ENCODE measurements at regions not wholly inside any gene's neighbourhood (a gene's known extent, or its start where the extent isn't known, plus 50 kb on each side); places are given as distances from the start of the nearest gene placed in this dataset.
A peak's percentile ranks its signal among the peaks of the same experiment; 100 is the strongest.

DNA sequence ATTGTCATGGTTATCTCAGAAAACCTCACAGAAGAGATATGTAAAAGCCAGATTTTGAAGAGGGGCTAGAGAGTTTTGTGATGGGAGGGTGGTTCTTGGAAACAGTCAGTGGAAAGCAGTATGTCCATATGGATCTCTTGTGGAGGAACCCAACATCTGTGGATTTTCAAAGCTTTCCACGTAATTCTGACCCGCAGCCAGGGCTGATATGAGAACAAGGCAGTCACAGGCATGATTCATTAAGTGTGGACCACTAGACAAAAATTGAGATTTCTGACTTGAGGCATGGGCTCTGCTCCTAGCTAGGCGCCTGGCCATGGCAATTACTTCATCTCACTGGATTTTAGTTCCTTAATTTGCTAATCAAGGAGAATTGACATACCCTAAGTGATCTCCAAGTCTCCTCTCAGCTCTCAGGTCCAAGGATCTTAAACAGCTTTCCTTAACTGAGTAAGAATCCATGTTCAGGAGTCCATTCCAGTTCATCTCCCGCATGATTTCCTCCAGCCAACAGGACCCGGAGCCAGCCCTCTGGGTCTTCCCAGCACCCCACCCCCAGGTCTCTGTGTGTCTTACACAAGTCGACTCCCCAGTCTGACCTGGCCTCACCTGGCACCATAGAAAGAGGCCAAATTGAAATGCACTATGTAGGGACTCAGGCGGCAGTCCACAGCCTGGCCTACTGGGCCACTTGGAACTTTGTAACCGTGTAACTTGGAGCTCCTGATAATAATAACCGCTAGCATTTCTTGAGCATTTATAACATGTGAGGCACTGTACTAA lies 176.3 kb upstream of the PARP11 start:
- Mint-ChIP-seq H3K27ac (no peak overlapping the region), H3K36me3 (no peaks in the 10 kb centered on the region), H3K4me3 (no peak overlapping the region), H3K9me3 (no peaks in the 10 kb centered on the region), H3K27me3 (peaks cover 18 to 24% of the 10 kb centered on the region in 2 donors), H3K4me1 (ENCODE audit: low read depth in 2 of 2) (peaks cover 12 to 17% of the 10 kb centered on the region in 2 donors)
- no peak for ATAC-seq
- no peak for DNase-seq (ENCODE audit: low spot score)

DNA sequence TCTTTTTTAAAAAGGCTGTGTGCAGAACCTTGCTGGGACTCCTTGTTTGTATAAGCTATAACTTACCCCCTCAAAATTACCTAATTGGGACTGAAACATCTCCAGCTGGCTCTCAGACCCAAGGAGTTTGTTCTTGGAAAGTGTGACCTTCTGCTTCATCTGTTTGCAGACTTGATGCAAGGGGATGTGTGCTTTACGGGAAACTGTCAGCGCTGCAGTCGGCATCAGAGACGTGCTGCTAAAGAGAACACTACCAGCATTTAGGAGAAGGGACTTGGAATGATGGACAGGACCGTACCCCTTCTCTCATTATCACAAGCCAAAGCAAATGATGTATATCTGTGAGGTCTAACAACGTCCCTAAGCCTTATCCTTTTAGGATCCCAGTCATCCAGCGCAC lies 174.2 kb upstream of the PARP11 start:
- Mint-ChIP-seq H3K27ac (no peak overlapping the region), H3K4me1 (ENCODE audit: low read depth in 2 of 2) (peaks cover 12 to 17% of the 10 kb centered on the region in 2 donors), H3K27me3 (peaks cover 18 to 19% of the 10 kb centered on the region in 2 donors), H3K9me3 (no peaks in the 10 kb centered on the region), H3K36me3 (no peaks in the 10 kb centered on the region), H3K4me3 (no peak overlapping the region)
- DNase-seq (ENCODE audit: low spot score) (no peak), ATAC-seq (no peak)

DNA sequence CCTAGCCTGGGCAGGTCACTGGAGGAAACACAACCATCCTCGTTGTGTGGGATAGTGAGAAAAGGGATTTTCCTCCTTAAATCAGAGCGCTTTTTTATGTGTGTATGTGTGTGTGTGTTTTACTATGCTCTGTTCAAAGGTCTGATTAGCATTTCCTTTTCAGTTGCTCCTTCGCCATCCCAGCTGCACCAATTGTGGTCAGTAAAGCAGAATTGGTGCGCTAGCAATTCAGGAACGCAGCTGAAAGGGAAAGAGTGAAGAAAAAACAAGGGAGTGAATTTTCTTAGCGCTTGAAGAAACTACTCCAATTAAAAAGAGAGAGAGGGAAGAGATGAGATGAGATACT lies 173.3 kb upstream of the PARP11 start:
- H3K27ac Mint-ChIP-seq = peak overlapping the region in 1 of 2 donors; percentile 25
- ATAC-seq (no peak), DNase-seq (ENCODE audit: low spot score) (no peak)
- no peak overlapping the region for H3K4me3 Mint-ChIP-seq
- H3K36me3 Mint-ChIP-seq = no peaks in the 10 kb centered on the region
- H3K4me1 Mint-ChIP-seq (ENCODE audit: low read depth in 2 of 2) = peaks cover 5 to 12% of the 10 kb centered on the region in 2 donors
- H3K9me3 Mint-ChIP-seq = no peaks in the 10 kb centered on the region
- H3K27me3 Mint-ChIP-seq = peaks cover 17 to 21% of the 10 kb centered on the region in 2 donors

DNA sequence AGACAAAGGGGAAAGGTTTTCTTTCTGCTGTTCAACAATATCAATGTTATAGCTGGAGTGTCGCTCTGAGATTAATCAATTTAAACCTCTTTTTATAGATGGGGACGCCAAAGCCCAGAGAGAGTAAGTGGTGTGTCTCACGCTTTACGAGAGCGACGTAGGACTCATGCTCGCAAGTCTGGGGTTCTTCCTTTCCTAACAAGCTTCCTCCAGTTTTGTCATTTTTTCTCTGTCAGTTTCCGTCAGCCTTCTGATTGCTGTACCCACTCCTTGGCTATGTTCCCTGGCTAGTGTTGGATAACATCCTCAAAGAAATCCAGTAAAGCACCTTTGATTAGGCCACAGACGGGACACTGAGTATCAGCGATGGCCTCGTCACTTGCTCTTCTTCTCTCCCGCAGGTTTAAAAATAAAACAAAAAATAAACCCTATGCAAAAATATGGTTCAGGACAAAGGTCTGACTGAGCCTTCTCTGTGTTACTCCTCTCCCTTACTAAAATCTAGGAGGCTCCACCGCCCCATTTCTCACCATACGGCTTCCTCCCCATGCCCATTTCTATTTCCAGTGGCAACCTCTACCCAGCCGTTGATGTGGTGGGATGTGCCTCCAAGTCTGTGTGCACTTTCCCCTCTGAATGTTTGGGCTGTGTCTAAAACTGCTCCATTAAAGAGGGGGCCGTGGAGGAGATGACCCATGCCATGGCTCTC lies 172.7 kb upstream of the PARP11 start:
- DNase-seq (ENCODE audit: low spot score) = peak; percentile 39
- no peaks in the 10 kb centered on the region for H3K36me3 Mint-ChIP-seq
- peaks cover 0 to 8% of the 10 kb centered on the region in 2 donors for H3K4me1 Mint-ChIP-seq (ENCODE audit: low read depth in 2 of 2)

DNA sequence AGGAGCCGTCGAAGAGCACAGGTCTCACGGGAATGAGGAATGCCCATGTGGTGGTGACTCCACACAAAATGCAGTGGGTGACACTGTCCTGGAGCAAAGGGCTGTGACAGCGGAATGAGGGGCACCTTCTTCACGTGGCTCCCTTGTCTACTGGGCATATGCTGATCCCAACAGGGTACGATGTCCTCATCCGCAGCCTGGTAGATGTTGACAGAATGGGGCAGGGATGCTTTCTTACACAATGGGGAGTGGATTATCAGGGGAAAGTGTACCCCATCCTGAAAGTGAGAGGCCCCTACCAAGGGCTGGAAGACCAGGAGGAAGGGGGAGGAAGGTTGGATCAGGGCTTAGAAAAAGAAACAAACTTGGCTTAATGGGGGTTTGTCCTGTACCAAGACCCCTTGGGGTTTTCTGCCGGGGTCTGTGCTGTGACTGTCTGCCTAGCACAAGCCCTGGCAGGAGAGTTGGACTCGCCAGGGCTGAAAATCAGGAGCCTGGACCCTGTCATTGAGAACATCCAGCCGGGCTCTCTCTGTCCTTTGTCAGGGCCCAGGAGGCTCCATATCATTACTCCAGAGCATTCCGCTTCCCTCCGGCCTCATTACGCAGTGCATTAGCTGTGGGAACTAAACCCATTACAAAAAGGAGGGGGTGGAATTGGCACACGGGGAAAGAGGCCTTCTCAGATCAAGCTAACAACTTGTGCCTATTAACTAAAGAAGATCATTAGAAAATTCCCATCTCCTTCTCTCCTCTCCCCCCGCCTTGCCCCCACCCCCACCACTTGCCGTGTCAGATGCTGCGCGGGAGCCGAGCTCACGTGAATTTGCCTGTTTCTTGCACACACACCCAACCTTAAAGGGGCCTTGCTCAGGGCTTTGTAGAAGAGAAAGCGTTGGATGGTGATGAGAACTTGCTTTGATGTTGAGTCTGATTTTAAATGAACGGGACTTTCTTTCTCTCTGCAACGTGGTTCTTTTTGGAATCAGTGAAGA lies 171.8 kb upstream of the PARP11 start:
- Mint-ChIP-seq H3K4me3 (no peak overlapping the region), H3K27ac (peak overlapping the region in 1 of 2 donors; percentile 11), H3K36me3 (no peaks in the 10 kb centered on the region), H3K9me3 (no peaks in the 10 kb centered on the region), H3K4me1 (ENCODE audit: low read depth in 2 of 2) (peaks cover 0 to 10% of the 10 kb centered on the region in 2 donors), H3K27me3 (peaks cover 11 to 17% of the 10 kb centered on the region in 2 donors)
- peak; percentile 26 for DNase-seq (ENCODE audit: low spot score)
- no peak for ATAC-seq

More for the DNA sequence above, 172.7 kb upstream of the PARP11 start:
- Mint-ChIP-seq H3K27ac (peak overlapping the region in 1 of 2 donors; percentile 25), H3K27me3 (peaks cover 11 to 17% of the 10 kb centered on the region in 2 donors), H3K4me3 (no peak overlapping the region), H3K9me3 (no peaks in the 10 kb centered on the region)
- no peak for ATAC-seq

DNA sequence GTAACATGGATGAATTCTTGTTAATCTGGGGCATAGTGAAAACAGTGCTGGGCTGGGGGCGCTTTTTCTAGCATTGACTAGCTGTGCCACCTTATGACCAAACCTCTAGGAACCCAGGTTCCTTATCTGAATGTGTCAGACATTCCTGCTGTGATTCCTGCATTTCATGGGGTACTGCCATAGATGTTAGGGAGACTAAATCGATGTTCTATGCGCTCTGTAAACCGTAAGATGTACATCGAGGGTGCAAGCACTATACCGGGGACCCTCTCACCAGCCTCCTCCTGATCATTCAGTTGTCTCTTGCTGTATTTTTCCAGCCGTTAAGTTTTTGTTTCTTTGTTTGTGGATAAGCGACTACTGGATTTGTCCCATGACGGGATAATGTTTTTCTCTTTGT lies 170.9 kb upstream of the PARP11 start:
- ATAC-seq (no peak), DNase-seq (ENCODE audit: low spot score) (peak; percentile 40)
- Mint-ChIP-seq H3K27ac (peak overlapping the region in 1 of 2 donors; percentile 11), H3K36me3 (no peaks in the 10 kb centered on the region), H3K9me3 (no peaks in the 10 kb centered on the region), H3K4me1 (ENCODE audit: low read depth in 2 of 2) (peaks cover 0 to 12% of the 10 kb centered on the region in 2 donors), H3K27me3 (peaks cover 11 to 17% of the 10 kb centered on the region in 2 donors), H3K4me3 (no peak overlapping the region)

DNA sequence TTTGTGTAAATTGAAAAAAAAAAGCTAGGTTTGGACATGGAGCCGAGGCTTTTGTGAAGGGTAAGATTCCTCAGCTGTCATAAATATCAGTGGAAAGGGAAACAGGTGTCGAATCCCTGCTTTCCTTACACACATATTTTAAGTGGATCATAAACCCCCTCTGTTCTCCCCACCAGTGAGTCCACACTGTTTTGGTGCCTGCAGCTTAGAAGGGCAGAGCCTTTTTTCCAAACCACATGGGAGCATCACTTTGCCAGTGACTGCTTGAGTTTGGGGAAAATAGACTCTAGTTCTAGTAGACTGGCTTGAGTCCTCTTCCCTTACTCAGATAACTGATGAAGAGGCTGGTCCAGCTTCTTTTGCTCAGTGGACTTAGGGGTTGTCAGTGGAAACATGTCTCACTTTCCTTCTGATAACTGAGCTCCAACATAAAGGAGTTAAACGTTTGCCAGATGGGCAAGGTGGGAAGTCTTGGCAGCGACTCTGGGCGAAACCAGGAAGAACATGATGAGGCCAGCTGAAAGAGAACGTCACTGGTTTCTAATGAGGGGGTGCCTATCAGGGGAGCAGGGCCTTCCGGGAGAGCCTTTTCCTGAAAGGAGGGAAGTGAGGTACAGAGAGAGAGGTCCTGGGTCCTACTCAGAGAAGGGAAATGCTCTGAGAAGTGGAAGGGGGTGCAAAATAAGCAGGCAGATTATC lies 168.1 kb upstream of the PARP11 start:
- Mint-ChIP-seq H3K36me3 (no peaks in the 10 kb centered on the region), H3K4me1 (ENCODE audit: low read depth in 2 of 2) (peaks cover 0 to 9% of the 10 kb centered on the region in 2 donors), H3K27ac (peak overlapping the region in 1 of 2 donors; percentile 71), H3K4me3 (no peak overlapping the region), H3K27me3 (peaks cover 15 to 24% of the 10 kb centered on the region in 2 donors), H3K9me3 (no peaks in the 10 kb centered on the region)
- DNase-seq (ENCODE audit: low spot score) (peak; percentile 16), ATAC-seq (no peak)

DNA sequence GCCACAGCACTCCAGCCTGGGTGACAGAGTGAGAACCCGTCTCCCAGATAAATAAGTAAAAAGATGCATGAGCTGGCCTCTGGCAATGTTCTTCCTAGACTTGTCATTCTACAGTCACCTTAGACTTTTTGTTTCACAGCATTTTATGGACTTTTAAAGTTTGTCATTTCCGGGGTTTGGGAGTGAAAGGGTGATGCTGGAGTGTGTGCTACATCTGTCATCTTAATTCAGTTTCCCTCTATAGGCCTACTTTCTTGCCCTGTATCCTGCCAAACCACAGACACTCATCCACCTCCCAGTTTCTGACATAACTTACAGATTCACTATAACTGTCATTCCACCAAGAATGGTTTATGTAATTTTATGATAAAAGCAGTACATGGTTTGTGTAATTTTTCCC lies 166.7 kb upstream of the PARP11 start:
- Mint-ChIP-seq H3K4me3 (no peak overlapping the region), H3K27ac (no peak overlapping the region), H3K36me3 (no peaks in the 10 kb centered on the region), H3K4me1 (ENCODE audit: low read depth in 2 of 2) (peaks cover 0 to 8% of the 10 kb centered on the region in 2 donors), H3K9me3 (no peaks in the 10 kb centered on the region), H3K27me3 (peaks cover 8 to 25% of the 10 kb centered on the region in 2 donors)
- ATAC-seq (no peak), DNase-seq (ENCODE audit: low spot score) (peak; percentile 18)

DNA sequence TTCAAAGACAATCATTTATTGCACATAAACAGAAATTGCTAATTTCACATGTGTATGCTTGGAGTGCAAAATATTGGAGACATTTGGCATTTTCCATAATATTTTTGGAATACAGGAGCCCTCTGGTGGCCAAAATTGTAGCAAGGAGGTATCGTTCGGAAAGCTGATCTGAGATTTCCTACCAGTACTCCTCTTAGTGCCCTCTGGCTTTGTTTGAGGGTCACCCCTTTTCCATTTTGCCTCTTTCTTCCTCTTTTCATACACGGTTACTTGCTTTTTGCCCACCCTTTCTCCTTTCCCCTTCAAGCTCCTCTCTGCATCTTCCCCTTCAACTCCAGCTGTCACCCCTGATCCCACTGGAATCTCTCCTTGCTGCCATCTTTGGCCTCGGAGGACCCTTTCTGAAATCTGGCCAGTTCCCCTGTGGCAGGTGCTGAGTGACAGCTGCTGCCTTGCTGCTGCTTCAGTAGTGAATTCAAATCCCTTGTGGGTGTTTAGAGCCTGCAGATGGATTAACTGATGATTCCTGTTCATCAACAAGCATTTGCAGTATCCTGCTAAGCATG lies 164.6 kb upstream of the PARP11 start:
- no peaks in the 10 kb centered on the region for H3K9me3 Mint-ChIP-seq
- DNase-seq (ENCODE audit: low spot score) (peak; percentile 16), ATAC-seq (no peak)
- no peak overlapping the region for H3K4me3 Mint-ChIP-seq
- no peaks in the 10 kb centered on the region for H3K36me3 Mint-ChIP-seq
- H3K27ac Mint-ChIP-seq = peak overlapping the region in 1 of 2 donors; percentile 32
- peaks cover 18 to 31% of the 10 kb centered on the region in 2 donors for H3K27me3 Mint-ChIP-seq
- peaks cover 0 to 8% of the 10 kb centered on the region in 2 donors for H3K4me1 Mint-ChIP-seq (ENCODE audit: low read depth in 2 of 2)

DNA sequence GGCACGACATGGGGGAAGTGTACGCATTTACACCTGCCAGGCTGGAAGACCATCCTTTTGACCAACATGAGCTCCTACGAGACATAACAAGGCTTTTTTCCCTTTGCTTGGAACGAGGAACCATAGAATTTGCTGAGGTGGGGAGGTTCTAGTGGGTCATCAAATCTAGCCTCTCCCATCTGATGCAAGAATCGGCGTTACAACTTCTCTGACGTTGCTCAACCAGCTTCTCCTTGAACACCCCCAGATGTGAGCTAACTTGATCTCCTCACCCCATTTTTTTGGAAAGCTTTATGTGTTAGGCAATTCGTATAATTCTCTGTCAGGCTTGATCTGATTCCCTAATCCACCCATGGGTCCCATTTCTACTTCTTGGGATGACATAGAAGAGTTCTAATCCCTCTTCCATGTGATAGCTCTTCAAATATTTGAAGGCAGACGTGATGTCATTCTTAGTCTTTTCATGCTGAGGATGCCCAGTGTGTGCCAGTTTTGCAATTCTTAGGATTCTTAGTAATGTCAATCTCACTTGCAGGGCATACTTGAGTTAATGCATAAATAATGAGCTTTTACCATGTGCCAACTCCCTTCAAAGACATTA lies 163.6 kb upstream of the PARP11 start:
- ATAC-seq (no peak), DNase-seq (ENCODE audit: low spot score) (no peak)
- H3K36me3 Mint-ChIP-seq = no peaks in the 10 kb centered on the region
- no peak overlapping the region for H3K4me3 Mint-ChIP-seq
- H3K27ac Mint-ChIP-seq = no peak overlapping the region
- peaks cover 4 to 11% of the 10 kb centered on the region in 2 donors for H3K4me1 Mint-ChIP-seq (ENCODE audit: low read depth in 2 of 2)
- H3K27me3 Mint-ChIP-seq = peaks cover 18 to 33% of the 10 kb centered on the region in 2 donors
- H3K9me3 Mint-ChIP-seq = no peaks in the 10 kb centered on the region

DNA sequence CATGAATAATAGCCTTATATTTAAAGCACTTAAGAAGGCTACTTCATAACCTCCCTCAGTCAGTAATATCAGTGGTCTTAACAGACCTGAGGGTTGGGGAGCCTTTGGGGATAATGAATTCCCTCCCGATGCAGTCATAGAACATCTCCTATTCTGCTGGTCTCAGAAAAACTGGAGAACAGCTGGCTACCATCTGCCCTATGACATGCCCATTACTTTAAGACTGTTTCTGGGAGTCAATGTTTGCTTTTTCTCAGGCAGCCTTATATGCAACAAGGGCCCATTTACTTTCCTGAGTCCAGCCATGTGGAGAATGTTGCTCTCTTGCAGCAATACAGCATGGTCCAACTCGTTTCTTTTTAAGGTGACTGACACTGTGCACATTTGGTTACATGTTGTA lies 161.7 kb upstream of the PARP11 start:
- peaks cover 18 to 34% of the 10 kb centered on the region in 2 donors for H3K27me3 Mint-ChIP-seq
- H3K4me3 Mint-ChIP-seq = no peak overlapping the region
- peaks cover 13 to 14% of the 10 kb centered on the region in 2 donors for H3K4me1 Mint-ChIP-seq (ENCODE audit: low read depth in 2 of 2)
- H3K9me3 Mint-ChIP-seq = no peaks in the 10 kb centered on the region
- H3K27ac Mint-ChIP-seq = no peak overlapping the region
- DNase-seq (ENCODE audit: low spot score) (no peak), ATAC-seq (no peak)
- no peaks in the 10 kb centered on the region for H3K36me3 Mint-ChIP-seq

DNA sequence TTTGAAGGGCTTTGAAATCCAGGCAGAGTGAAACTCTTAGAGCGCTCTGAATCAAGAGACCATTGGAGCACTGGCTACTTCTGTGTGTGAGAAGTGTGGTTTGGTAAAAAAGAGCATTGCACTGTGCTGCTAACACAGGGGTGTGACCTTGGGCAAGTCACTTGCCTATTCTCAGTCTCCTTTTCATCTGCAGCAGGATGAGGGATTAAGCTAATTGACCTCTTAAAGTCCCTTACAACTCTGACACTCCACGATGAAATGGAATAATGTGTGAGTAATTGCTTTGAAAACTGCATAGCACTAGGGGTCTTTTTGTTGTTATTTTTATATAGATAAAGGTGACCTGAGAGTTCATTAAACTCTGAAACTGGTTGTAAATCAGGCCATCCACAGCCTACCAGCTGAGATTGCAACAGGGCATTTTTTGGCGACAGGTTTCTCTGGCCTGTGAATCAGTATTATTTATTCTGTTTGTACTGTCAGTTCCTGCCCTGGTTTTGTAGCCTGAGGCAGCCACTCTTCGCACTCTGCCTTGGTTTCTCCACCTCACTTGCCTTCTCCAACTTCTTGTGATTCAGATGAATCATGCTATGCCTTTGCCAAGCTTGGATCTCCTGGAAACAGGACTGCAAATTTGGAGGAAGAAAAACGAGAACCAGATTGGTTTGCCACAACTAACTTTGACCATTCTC lies 159.9 kb upstream of the PARP11 start:
- DNase-seq (ENCODE audit: low spot score) (peak; percentile 10), ATAC-seq (no peak)
- Mint-ChIP-seq H3K9me3 (no peaks in the 10 kb centered on the region), H3K36me3 (no peaks in the 10 kb centered on the region), H3K4me1 (ENCODE audit: low read depth in 2 of 2) (peaks cover 15 to 19% of the 10 kb centered on the region in 2 donors), H3K4me3 (no peak overlapping the region), H3K27ac (no peak overlapping the region), H3K27me3 (peaks cover 12 to 27% of the 10 kb centered on the region in 2 donors)

All from natural killer cell treated with Interleukin-12 subunit alpha and Interleukin-12 subunit beta and Interleukin-15 and Interleukin-18, amount 100 ng/mL, for 72 hours (primary cell).